Dedifferentiated amniotic fluid mesenchymal stem cell (primary cell): ENCODE measurements at regions not wholly inside any gene's neighbourhood (a gene's known extent, or its start where the extent isn't known, plus 50 kb on each side); places are given as distances from the start of the nearest gene placed in this dataset.

ENCODE experiments used
- DNase-seq: peaks from one replicate; pipeline ENCODE4 v3.0.0-alpha.2; 2016; ENCODE audit errors: extremely low spot score

GRCh38 chr22:49097171-49097925 is 730.3 kb downstream of the BRD1 start:
- no peak for DNase-seq

GRCh38 chr22:49096476-49096875 is 731.2 kb downstream of the BRD1 start:
- no peak for DNase-seq

GRCh38 chr22:49095366-49095765 is 732.3 kb downstream of the BRD1 start:
- DNase-seq: no peak

- no peak for DNase-seq
Observed at GRCh38 chr22:49094858-49095257, 732.8 kb downstream of the BRD1 start.

- DNase-seq: no peak
Observed at GRCh38 chr22:49094151-49094550, 733.5 kb downstream of the BRD1 start.

GRCh38 chr22:49093192-49093880 is 734.3 kb downstream of the BRD1 start:
- no peak for DNase-seq

- no peak for DNase-seq
Observed at GRCh38 chr22:49092716-49093115, 735.0 kb downstream of the BRD1 start.

- no peak for DNase-seq
Observed at GRCh38 chr22:49091917-49092545, 735.6 kb downstream of the BRD1 start.

GRCh38 chr22:49091451-49091850 is 736.2 kb downstream of the BRD1 start:
- no peak for DNase-seq

- no peak for DNase-seq
Observed at GRCh38 chr22:49090853-49091135, 736.9 kb downstream of the BRD1 start.

- DNase-seq: no peak
Observed at GRCh38 chr22:49090061-49090852, 737.4 kb downstream of the BRD1 start.

- DNase-seq: no peak
Observed at GRCh38 chr22:49088801-49089791, 738.6 kb downstream of the BRD1 start.

GRCh38 chr22:49087716-49088601 is 739.7 kb downstream of the BRD1 start:
- no peak for DNase-seq

GRCh38 chr22:49087198-49087597 is 740.5 kb downstream of the BRD1 start:
- no peak for DNase-seq

- DNase-seq: no peak
Observed at GRCh38 chr22:49086606-49087157, 741.0 kb downstream of the BRD1 start.

GRCh38 chr22:49086181-49086580 is 741.5 kb downstream of the BRD1 start:
- no peak for DNase-seq

- no peak for DNase-seq
Observed at GRCh38 chr22:49084206-49084605, 743.5 kb downstream of the BRD1 start.

GRCh38 chr22:49083607-49084006 is 744.1 kb downstream of the BRD1 start:
- no peak for DNase-seq

- DNase-seq: no peak
Observed at GRCh38 chr22:49082451-49082850, 745.2 kb downstream of the BRD1 start.

GRCh38 chr22:49081926-49082325 is 745.7 kb downstream of the BRD1 start:
- DNase-seq: no peak
